ENCODE measurements at regions not wholly inside any gene's neighbourhood (a gene's known extent, or its start where the extent isn't known, plus 50 kb on each side); places are given as distances from the start of the nearest gene placed in this dataset.

- TF ChIP-seq POLR2A (IDR thresholded peaks at IDR 0.05) (no peak), CTCF (IDR thresholded peaks at IDR 0.05) (no peak)
Measured at GRCh38 chr22:47878460-47878859, 1116.0 kb downstream of the TBC1D22A start.

All from heart left ventricle (tissue), 13 donors.